KMS-11 (cell line): ENCODE measurements at regions not wholly inside any gene's neighbourhood (a gene's known extent, or its start where the extent isn't known, plus 50 kb on each side); places are given as distances from the start of the nearest gene placed in this dataset.

Experiments
- H2AFZ ChIP-seq: fragments of 200-600 bp; sonication (generic); 2 replicates; pipeline ENCODE4 v1.6.1; 2016; ENCODE audit warnings: antibody characterized with exemption, mixed run types, low read depth
- H3K27ac ChIP-seq: fragments of 200-600 bp; sonication (generic); 2 replicates; pipeline ENCODE4 v1.6.1; 2016; ENCODE audit warnings: mild to moderate bottlenecking, mixed run types
- H3K27me3 ChIP-seq: fragments of 200-600 bp; sonication (generic); 2 replicates; pipeline ENCODE4 v1.6.1; 2017; ENCODE audit warnings: mild to moderate bottlenecking, low read depth, mixed run types, moderate library complexity; ENCODE audit not compliant: insufficient read depth
- H3K36me3 ChIP-seq: fragments of 200-600 bp; sonication (generic); 2 replicates; pipeline ENCODE4 v1.6.1; 2017; ENCODE audit warnings: mild to moderate bottlenecking, mixed run types; ENCODE audit not compliant: insufficient read depth
- H3K4me1 ChIP-seq: fragments of 200-600 bp; sonication (generic); 2 replicates; pipeline ENCODE4 v1.6.1; 2016; ENCODE audit warnings: mild to moderate bottlenecking, low read depth, mixed run types; ENCODE audit not compliant: poor library complexity, severe bottlenecking
- H3K4me2 ChIP-seq: fragments of 200-600 bp; sonication (generic); 2 replicates; pipeline ENCODE4 v1.7.0; 2016; ENCODE audit warnings: mild to moderate bottlenecking, mixed run types
- H3K4me3 ChIP-seq: fragments of 200-600 bp; sonication (generic); IDR thresholded peaks from 2 replicates; pipeline ENCODE4 v1.6.1; 2017; ENCODE audit warnings: low read depth, low read length, mixed read lengths; ENCODE audit not compliant: insufficient read depth
- H3K79me2 ChIP-seq: fragments of 200-600 bp; sonication (generic); 2 replicates; pipeline ENCODE4 v1.6.1; 2016; ENCODE audit warnings: low read depth, mixed run types; ENCODE audit not compliant: insufficient read depth
- H3K9ac ChIP-seq: fragments of 200-600 bp; sonication (generic); 2 replicates; pipeline ENCODE4 v1.6.1; 2016; ENCODE audit warnings: mild to moderate bottlenecking, mixed run types
- H4K20me1 ChIP-seq: fragments of 200-600 bp; sonication (generic); 2 replicates; pipeline ENCODE4 v1.6.1; 2016; ENCODE audit warnings: mild to moderate bottlenecking, mixed run types; ENCODE audit not compliant: insufficient read depth
- TF ChIP-seq, protein P1 (sequence below): fragments of 200-600 bp; sonication (generic); conservative IDR thresholded peaks from 2 replicates; pipeline ENCODE4 v1.6.1; 2017; ENCODE audit warnings: low read depth, mild to moderate bottlenecking, antibody characterized with exemption, low read length, moderate library complexity, mixed read lengths

DNA sequence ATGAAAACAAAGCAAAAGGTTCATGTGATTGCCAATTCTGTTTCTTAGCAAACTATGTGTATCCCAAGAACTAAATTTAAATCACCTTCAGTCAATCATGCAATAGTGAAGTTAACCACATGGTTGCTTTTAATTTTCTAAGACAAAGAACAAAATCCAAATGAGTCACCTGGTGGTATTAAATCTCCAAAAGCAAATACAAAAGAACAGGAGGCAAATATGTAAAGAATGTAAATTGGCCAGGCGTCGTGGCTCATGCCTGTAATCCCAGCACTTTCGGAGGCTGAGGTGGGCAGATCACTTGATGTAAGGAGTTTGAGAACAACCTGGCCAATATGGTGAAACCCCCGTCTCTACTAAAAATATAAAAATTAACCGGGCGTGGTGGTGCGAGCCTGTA, 54.2 kb upstream of the PIK3R4 start:
- TF ChIP-seq, protein P1, sequence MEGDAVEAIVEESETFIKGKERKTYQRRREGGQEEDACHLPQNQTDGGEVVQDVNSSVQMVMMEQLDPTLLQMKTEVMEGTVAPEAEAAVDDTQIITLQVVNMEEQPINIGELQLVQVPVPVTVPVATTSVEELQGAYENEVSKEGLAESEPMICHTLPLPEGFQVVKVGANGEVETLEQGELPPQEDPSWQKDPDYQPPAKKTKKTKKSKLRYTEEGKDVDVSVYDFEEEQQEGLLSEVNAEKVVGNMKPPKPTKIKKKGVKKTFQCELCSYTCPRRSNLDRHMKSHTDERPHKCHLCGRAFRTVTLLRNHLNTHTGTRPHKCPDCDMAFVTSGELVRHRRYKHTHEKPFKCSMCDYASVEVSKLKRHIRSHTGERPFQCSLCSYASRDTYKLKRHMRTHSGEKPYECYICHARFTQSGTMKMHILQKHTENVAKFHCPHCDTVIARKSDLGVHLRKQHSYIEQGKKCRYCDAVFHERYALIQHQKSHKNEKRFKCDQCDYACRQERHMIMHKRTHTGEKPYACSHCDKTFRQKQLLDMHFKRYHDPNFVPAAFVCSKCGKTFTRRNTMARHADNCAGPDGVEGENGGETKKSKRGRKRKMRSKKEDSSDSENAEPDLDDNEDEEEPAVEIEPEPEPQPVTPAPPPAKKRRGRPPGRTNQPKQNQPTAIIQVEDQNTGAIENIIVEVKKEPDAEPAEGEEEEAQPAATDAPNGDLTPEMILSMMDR = no peak
- Histone ChIP-seq H3K4me1 (peaks cover 6% of the 10 kb centered on the region), H3K4me3 (no peak overlapping the region), H4K20me1 (no peaks in the 10 kb centered on the region), H3K27me3 (no peaks in the 10 kb centered on the region), H3K9ac (no peak overlapping the region), H2AFZ (no peak overlapping the region), H3K4me2 (no peak overlapping the region), H3K79me2 (no peaks in the 10 kb centered on the region), H3K36me3 (no peaks in the 10 kb centered on the region), H3K27ac (no peak overlapping the region)

DNA sequence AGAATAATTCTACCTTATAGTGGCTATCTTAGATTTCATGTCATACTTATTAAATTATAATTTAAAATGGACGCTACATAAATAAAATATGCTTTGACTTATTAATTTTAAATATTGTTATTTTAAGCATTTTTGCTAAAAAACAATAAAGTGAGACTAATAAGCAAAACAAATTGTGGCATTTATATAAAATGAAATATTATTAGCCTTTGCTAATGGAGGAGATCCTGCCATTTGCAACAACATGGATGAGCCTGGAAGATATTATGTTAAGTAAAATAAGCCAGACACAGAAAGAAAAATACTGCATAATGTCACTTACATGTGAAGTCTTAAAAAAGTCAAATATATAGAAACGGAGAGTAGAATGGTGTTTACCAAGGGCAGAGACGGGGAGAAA, 54.8 kb upstream of the PIK3R4 start:
- Histone ChIP-seq H3K79me2 (no peaks in the 10 kb centered on the region), H3K4me3 (no peak overlapping the region), H3K27ac (no peak overlapping the region), H3K36me3 (no peaks in the 10 kb centered on the region), H3K27me3 (no peaks in the 10 kb centered on the region), H2AFZ (no peak overlapping the region), H3K4me1 (peaks cover 6% of the 10 kb centered on the region), H3K4me2 (no peak overlapping the region), H4K20me1 (no peaks in the 10 kb centered on the region), H3K9ac (no peak overlapping the region)
- TF ChIP-seq, protein P1 = no peak

DNA sequence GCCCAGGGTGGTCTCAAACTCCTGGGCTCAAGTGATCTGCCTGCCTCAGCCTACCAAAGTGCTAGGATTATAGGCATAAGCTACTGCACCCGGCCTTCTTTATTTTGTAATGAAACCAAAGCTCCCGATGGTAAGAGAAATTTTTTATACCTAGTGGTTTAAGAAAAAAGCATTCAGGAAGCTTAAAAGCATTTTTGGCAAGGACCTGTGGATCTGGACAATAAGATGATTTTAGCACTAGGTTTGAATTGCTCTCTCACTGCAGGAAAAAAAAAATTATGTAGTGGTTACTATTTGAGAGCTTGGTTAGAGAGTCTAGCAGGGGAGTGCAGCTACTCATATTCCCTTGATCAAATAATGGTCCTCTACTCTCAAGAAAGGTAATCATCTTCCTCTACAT, 64.9 kb upstream of the PIK3R4 start:
- Histone ChIP-seq H3K9ac (no peak overlapping the region), H3K4me2 (no peak overlapping the region), H3K4me1 (no peaks in the 10 kb centered on the region), H3K27ac (no peak overlapping the region), H3K27me3 (no peaks in the 10 kb centered on the region), H2AFZ (no peak overlapping the region), H3K36me3 (no peaks in the 10 kb centered on the region), H3K4me3 (no peak overlapping the region), H3K79me2 (no peaks in the 10 kb centered on the region), H4K20me1 (no peaks in the 10 kb centered on the region)
- TF ChIP-seq, protein P1 = no peak

DNA sequence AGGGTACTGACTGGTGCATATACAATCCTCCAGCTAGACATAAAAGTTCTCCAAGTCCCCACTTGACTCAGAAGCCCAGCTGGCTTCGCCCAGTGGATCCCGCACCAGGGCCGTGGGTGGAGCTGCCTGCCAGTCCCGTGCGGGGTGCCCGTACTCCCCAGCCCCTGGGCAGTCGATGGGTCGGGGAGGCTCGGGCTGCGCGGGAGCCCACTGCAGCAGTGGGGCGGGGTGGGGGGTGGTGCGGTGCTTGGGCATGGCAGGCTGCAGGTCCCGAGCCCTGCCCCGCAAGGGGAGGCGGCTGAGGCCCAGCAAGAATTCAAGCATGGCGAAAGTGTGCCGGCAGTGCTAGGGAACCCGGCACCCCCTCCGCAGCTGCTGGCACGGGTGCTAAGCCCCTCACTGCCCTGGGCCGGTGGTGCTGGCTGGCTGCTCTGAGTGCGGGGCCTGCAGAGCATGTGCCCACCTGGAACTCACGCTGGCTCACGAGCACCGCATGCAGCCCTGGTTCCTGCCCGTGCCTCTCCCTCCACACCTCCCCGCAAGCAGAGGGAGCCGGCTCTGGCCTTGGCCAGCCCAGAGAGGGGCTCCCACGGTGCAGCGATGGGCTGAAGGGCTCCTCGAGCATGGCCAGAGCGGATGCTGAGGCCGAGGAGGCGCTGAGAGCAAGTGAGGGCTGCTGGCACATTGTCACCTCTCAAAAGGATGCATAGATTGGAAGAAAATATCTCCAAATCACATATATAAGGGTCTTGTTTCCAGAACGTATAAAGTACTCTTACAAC, 68.3 kb upstream of the PIK3R4 start:
- no peaks in the 10 kb centered on the region for H3K79me2 ChIP-seq
- H4K20me1 ChIP-seq = no peaks in the 10 kb centered on the region
- no peak overlapping the region for H3K9ac ChIP-seq
- no peak overlapping the region for H2AFZ ChIP-seq
- no peak overlapping the region for H3K27ac ChIP-seq
- no peak overlapping the region for H3K4me2 ChIP-seq
- TF ChIP-seq, protein P1 = no peak
- no peaks in the 10 kb centered on the region for H3K27me3 ChIP-seq
- no peak overlapping the region for H3K4me3 ChIP-seq
- H3K36me3 ChIP-seq = no peaks in the 10 kb centered on the region
- no peaks in the 10 kb centered on the region for H3K4me1 ChIP-seq
